Panc1 (cell line): ENCODE measurements at regions not wholly inside any gene's neighbourhood (a gene's known extent, or its start where the extent isn't known, plus 50 kb on each side); places are given as distances from the start of the nearest gene placed in this dataset.

Source experiments
- CTCF ChIP-seq: fragments of 450-650 bp; IDR thresholded peaks from 2 replicates; pipeline ENCODE4 v1.5.1; 2017; ENCODE audit warnings: mild to moderate bottlenecking
- TCF7L2 ChIP-seq: IDR thresholded peaks from 2 replicates; pipeline ENCODE4 v1.6.1; 2011; ENCODE audit warnings: mild to moderate bottlenecking, low read depth, low read length, inconsistent platforms

GRCh38 chr12:114302606-114303315 lies 103.2 kb downstream of the TBX5 start:
- no peak for TF ChIP-seq CTCF
- TF ChIP-seq TCF7L2 = no peak
